ENCODE measurements at regions not wholly inside any gene's neighbourhood (a gene's known extent, or its start where the extent isn't known, plus 50 kb on each side); places are given as distances from the start of the nearest gene placed in this dataset.

GRCh38 chr5:175025077-175025476 is 300.7 kb downstream of the MSX2 start:
- no peak for DNase-seq

GRCh38 chr5:175021841-175022625 is 297.7 kb downstream of the MSX2 start:
- DNase-seq, result no peak

GRCh38 chr5:175021321-175021720 is 296.9 kb downstream of the MSX2 start:
- no peak for DNase-seq

- peak; percentile 2 for DNase-seq
Measured at GRCh38 chr5:175015028-175015685, 290.8 kb downstream of the MSX2 start.

GRCh38 chr5:175013251-175013650 is 288.9 kb downstream of the MSX2 start:
- no peak for DNase-seq

GRCh38 chr5:175012267-175012666 is 287.9 kb downstream of the MSX2 start:
- no peak for DNase-seq

GRCh38 chr5:175003531-175003930 is 279.1 kb downstream of the MSX2 start:
- no peak for DNase-seq

- no peak for DNase-seq
Measured at GRCh38 chr5:175001876-175002645, 277.7 kb downstream of the MSX2 start.

GRCh38 chr5:175001311-175001710 is 276.9 kb downstream of the MSX2 start:
- DNase-seq, result no peak

- DNase-seq, result no peak
Measured at GRCh38 chr5:174999581-174999980, 275.2 kb downstream of the MSX2 start.

GRCh38 chr5:174998131-174998730 is 273.8 kb downstream of the MSX2 start:
- DNase-seq, result no peak

GRCh38 chr5:174997688-174998087 is 273.3 kb downstream of the MSX2 start:
- no peak for DNase-seq

- no peak for DNase-seq
Measured at GRCh38 chr5:174996941-174997340, 272.6 kb downstream of the MSX2 start.

- no peak for DNase-seq
Measured at GRCh38 chr5:174995827-174996226, 271.4 kb downstream of the MSX2 start.

- DNase-seq, result no peak
Measured at GRCh38 chr5:174991847-174992246, 267.5 kb downstream of the MSX2 start.

- DNase-seq, result no peak
Measured at GRCh38 chr5:174990909-174991308, 266.5 kb downstream of the MSX2 start.

GRCh38 chr5:174987443-174988012 is 263.1 kb downstream of the MSX2 start:
- no peak for DNase-seq

GRCh38 chr5:174984863-174985262 is 260.5 kb downstream of the MSX2 start:
- no peak for DNase-seq

- DNase-seq, result no peak
Measured at GRCh38 chr5:174982485-174982884, 258.1 kb downstream of the MSX2 start.

- DNase-seq, result no peak
Measured at GRCh38 chr5:174981416-174981815, 257.0 kb downstream of the MSX2 start.

GRCh38 chr5:174980952-174981351 is 256.6 kb downstream of the MSX2 start:
- DNase-seq, result no peak

- DNase-seq, result no peak
Measured at GRCh38 chr5:174972291-174972690, 247.9 kb downstream of the MSX2 start.

- no peak for DNase-seq
Measured at GRCh38 chr5:174971210-174971609, 246.8 kb downstream of the MSX2 start.

Measured in OCI-M1 (cell line).